ENCODE measurements at regions not wholly inside any gene's neighbourhood (a gene's known extent, or its start where the extent isn't known, plus 50 kb on each side); places are given as distances from the start of the nearest gene placed in this dataset.

- no peak for DNase-seq (ENCODE audit: low read depth, low spot score)
- no peaks in the 10 kb centered on the region for H3K27me3 ChIP-seq (ENCODE audit: insufficient read depth, insufficient read length)
- H3K9ac ChIP-seq (ENCODE audit: insufficient read length, low read depth) = no peak overlapping the region
- TF ChIP-seq SUZ12 (IDR thresholded peaks at IDR 0.05; ENCODE audit: extremely low read depth, insufficient read depth, insufficient read length) (no peak), ZNF274 (IDR thresholded peaks at IDR 0.05; ENCODE audit: low read depth, low read length) (no peak), YY1 (IDR thresholded peaks at IDR 0.05; ENCODE audit: insufficient read depth, insufficient read length) (no peak)
- H3K4me1 ChIP-seq (ENCODE audit: insufficient read depth, insufficient read length) = no peaks in the 10 kb centered on the region
- H3K4me3 ChIP-seq (ENCODE audit: insufficient read length, low read depth) = no peak overlapping the region
- no peaks in the 10 kb centered on the region for H3K36me3 ChIP-seq (ENCODE audit: insufficient read depth, insufficient read length, low read length)
- no peaks in the 10 kb centered on the region for H3K9me3 ChIP-seq (ENCODE audit: insufficient read depth, low read length)
Observed at GRCh38 chr15:96894659-96895058, 564.2 kb downstream of the NR2F2 start.

- DNase-seq (ENCODE audit: low read depth, low spot score) = no peak
- Histone ChIP-seq H3K4me1 (ENCODE audit: insufficient read depth, insufficient read length) (no peaks in the 10 kb centered on the region), H3K36me3 (ENCODE audit: insufficient read depth, insufficient read length, low read length) (no peaks in the 10 kb centered on the region), H3K27me3 (ENCODE audit: insufficient read depth, insufficient read length) (no peaks in the 10 kb centered on the region), H3K9ac (ENCODE audit: insufficient read length, low read depth) (no peak overlapping the region), H3K9me3 (ENCODE audit: insufficient read depth, low read length) (no peaks in the 10 kb centered on the region), H3K4me3 (ENCODE audit: insufficient read length, low read depth) (no peak overlapping the region)
- no peak for TF ChIP-seq YY1 (IDR thresholded peaks at IDR 0.05; ENCODE audit: insufficient read depth, insufficient read length)
- TF ChIP-seq ZNF274 (IDR thresholded peaks at IDR 0.05; ENCODE audit: low read depth, low read length) = no peak
- no peak for TF ChIP-seq SUZ12 (IDR thresholded peaks at IDR 0.05; ENCODE audit: extremely low read depth, insufficient read depth, insufficient read length)
Observed at GRCh38 chr15:96896766-96897165, 566.3 kb downstream of the NR2F2 start.

- TF ChIP-seq ZNF274 (IDR thresholded peaks at IDR 0.05; ENCODE audit: low read depth, low read length) (no peak), YY1 (IDR thresholded peaks at IDR 0.05; ENCODE audit: insufficient read depth, insufficient read length) (no peak), SUZ12 (IDR thresholded peaks at IDR 0.05; ENCODE audit: extremely low read depth, insufficient read depth, insufficient read length) (no peak)
- Histone ChIP-seq H3K27me3 (ENCODE audit: insufficient read depth, insufficient read length) (no peaks in the 10 kb centered on the region), H3K4me1 (ENCODE audit: insufficient read depth, insufficient read length) (no peaks in the 10 kb centered on the region), H3K4me3 (ENCODE audit: insufficient read length, low read depth) (no peak overlapping the region), H3K36me3 (ENCODE audit: insufficient read depth, insufficient read length, low read length) (no peaks in the 10 kb centered on the region), H3K9ac (ENCODE audit: insufficient read length, low read depth) (no peak overlapping the region), H3K9me3 (ENCODE audit: insufficient read depth, low read length) (peaks cover 14% of the 10 kb centered on the region)
- no peak for DNase-seq (ENCODE audit: low read depth, low spot score)
Observed at GRCh38 chr15:96914081-96914480, 583.6 kb downstream of the NR2F2 start.

- no peak for DNase-seq (ENCODE audit: low read depth, low spot score)
- Histone ChIP-seq H3K9me3 (ENCODE audit: insufficient read depth, low read length) (peaks cover 14% of the 10 kb centered on the region), H3K4me3 (ENCODE audit: insufficient read length, low read depth) (no peak overlapping the region), H3K4me1 (ENCODE audit: insufficient read depth, insufficient read length) (no peaks in the 10 kb centered on the region), H3K9ac (ENCODE audit: insufficient read length, low read depth) (no peak overlapping the region), H3K27me3 (ENCODE audit: insufficient read depth, insufficient read length) (no peaks in the 10 kb centered on the region), H3K36me3 (ENCODE audit: insufficient read depth, insufficient read length, low read length) (no peaks in the 10 kb centered on the region)
- TF ChIP-seq ZNF274 (IDR thresholded peaks at IDR 0.05; ENCODE audit: low read depth, low read length) = no peak
Observed at GRCh38 chr15:96916750-96917149, 586.2 kb downstream of the NR2F2 start.

- Histone ChIP-seq H3K4me1 (ENCODE audit: insufficient read depth, insufficient read length) (no peaks in the 10 kb centered on the region), H3K27me3 (ENCODE audit: insufficient read depth, insufficient read length) (no peaks in the 10 kb centered on the region), H3K9me3 (ENCODE audit: insufficient read depth, low read length) (no peaks in the 10 kb centered on the region; the same call in 1 of the 2 replicates), H3K4me3 (ENCODE audit: insufficient read length, low read depth) (no peak overlapping the region), H3K36me3 (ENCODE audit: insufficient read depth, insufficient read length, low read length) (no peaks in the 10 kb centered on the region), H3K9ac (ENCODE audit: insufficient read length, low read depth) (no peak overlapping the region)
- DNase-seq (ENCODE audit: low read depth, low spot score) = no peak
- TF ChIP-seq YY1 (IDR thresholded peaks at IDR 0.05; ENCODE audit: insufficient read depth, insufficient read length) = no peak
- TF ChIP-seq SUZ12 (IDR thresholded peaks at IDR 0.05; ENCODE audit: extremely low read depth, insufficient read depth, insufficient read length) = no peak
- TF ChIP-seq ZNF274 (IDR thresholded peaks at IDR 0.05; ENCODE audit: low read depth, low read length) = no peak
Observed at GRCh38 chr15:96924570-96924969, 594.1 kb downstream of the NR2F2 start.

GRCh38 chr15:96947296-96948229 is 617.1 kb downstream of the NR2F2 start:
- Histone ChIP-seq H3K9ac (ENCODE audit: insufficient read length, low read depth) (peak overlapping the region; percentile 43), H3K4me1 (ENCODE audit: insufficient read depth, insufficient read length) (no peaks in the 10 kb centered on the region), H3K36me3 (ENCODE audit: insufficient read depth, insufficient read length, low read length) (no peaks in the 10 kb centered on the region), H3K9me3 (ENCODE audit: insufficient read depth, low read length) (no peaks in the 10 kb centered on the region), H3K4me3 (ENCODE audit: insufficient read length, low read depth) (peak overlapping the region; percentile 31), H3K27me3 (ENCODE audit: insufficient read depth, insufficient read length) (peaks cover 34% of the 10 kb centered on the region)
- peak; percentile 32 for TF ChIP-seq SUZ12 (IDR thresholded peaks at IDR 0.05; ENCODE audit: extremely low read depth, insufficient read depth, insufficient read length)
- no peak for TF ChIP-seq YY1 (IDR thresholded peaks at IDR 0.05; ENCODE audit: insufficient read depth, insufficient read length)
- peak; percentile 63 for DNase-seq (ENCODE audit: low read depth, low spot score)

- no peak for TF ChIP-seq ZNF274 (IDR thresholded peaks at IDR 0.05; ENCODE audit: low read depth, low read length)
- TF ChIP-seq YY1 (IDR thresholded peaks at IDR 0.05; ENCODE audit: insufficient read depth, insufficient read length) = no peak
- TF ChIP-seq SUZ12 (IDR thresholded peaks at IDR 0.05; ENCODE audit: extremely low read depth, insufficient read depth, insufficient read length) = no peak
- DNase-seq (ENCODE audit: low read depth, low spot score) = no peak
- Histone ChIP-seq H3K9me3 (ENCODE audit: insufficient read depth, low read length) (no peaks in the 10 kb centered on the region), H3K36me3 (ENCODE audit: insufficient read depth, insufficient read length, low read length) (no peaks in the 10 kb centered on the region), H3K4me1 (ENCODE audit: insufficient read depth, insufficient read length) (no peaks in the 10 kb centered on the region), H3K4me3 (ENCODE audit: insufficient read length, low read depth) (no peak overlapping the region), H3K27me3 (ENCODE audit: insufficient read depth, insufficient read length) (peaks cover 34% of the 10 kb centered on the region), H3K9ac (ENCODE audit: insufficient read length, low read depth) (no peak overlapping the region)
Observed at GRCh38 chr15:96948981-96949380, 618.5 kb downstream of the NR2F2 start.
